ENCODE measurements at regions not wholly inside any gene's neighbourhood (a gene's known extent, or its start where the extent isn't known, plus 50 kb on each side); places are given as distances from the start of the nearest gene placed in this dataset.

GRCh38 chr6:27759930-27760329 is 152.3 kb downstream of the OR2B2 start:
- TF ChIP-seq POLR2A (IDR thresholded peaks at IDR 0.05) (no peak), CTCF (IDR thresholded peaks at IDR 0.05) (no peak)

All from esophagus squamous epithelium (tissue), 4 donors.